ENCODE measurements at regions not wholly inside any gene's neighbourhood (a gene's known extent, or its start where the extent isn't known, plus 50 kb on each side); places are given as distances from the start of the nearest gene placed in this dataset.

DNA sequence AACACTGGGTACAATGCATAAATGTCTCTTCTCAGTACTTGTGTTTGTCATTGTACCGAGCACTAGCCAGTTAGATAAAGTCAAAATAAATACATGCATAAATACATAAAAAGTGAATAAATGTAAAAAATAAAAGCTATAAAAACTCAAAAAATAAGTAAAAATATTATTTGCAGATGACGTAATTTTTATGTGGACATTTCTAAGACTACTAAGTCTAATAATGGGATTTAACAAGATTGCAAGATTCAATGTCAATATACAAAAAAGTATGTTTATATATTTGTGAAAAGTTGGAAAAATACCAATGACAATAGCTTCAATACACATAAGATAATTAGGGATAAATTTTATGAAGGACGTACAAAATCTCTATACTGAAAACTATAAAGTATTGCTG lies 639.6 kb downstream of the CBLN4 start:
- TF ChIP-seq, protein P1, sequence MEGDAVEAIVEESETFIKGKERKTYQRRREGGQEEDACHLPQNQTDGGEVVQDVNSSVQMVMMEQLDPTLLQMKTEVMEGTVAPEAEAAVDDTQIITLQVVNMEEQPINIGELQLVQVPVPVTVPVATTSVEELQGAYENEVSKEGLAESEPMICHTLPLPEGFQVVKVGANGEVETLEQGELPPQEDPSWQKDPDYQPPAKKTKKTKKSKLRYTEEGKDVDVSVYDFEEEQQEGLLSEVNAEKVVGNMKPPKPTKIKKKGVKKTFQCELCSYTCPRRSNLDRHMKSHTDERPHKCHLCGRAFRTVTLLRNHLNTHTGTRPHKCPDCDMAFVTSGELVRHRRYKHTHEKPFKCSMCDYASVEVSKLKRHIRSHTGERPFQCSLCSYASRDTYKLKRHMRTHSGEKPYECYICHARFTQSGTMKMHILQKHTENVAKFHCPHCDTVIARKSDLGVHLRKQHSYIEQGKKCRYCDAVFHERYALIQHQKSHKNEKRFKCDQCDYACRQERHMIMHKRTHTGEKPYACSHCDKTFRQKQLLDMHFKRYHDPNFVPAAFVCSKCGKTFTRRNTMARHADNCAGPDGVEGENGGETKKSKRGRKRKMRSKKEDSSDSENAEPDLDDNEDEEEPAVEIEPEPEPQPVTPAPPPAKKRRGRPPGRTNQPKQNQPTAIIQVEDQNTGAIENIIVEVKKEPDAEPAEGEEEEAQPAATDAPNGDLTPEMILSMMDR (conservative IDR thresholded peaks at IDR 0.05 in 1 of 2, IDR thresholded peaks at IDR 0.05 in 1 of 2; ENCODE audit: low read depth in 1 of 2, low read length in 2 of 2), result no peak
- no peak for TF ChIP-seq EZH2 (IDR thresholded peaks at IDR 0.05; ENCODE audit: low read length, missing control alignments)

Data from fibroblast of lung (primary cell).